ENCODE measurements at regions not wholly inside any gene's neighbourhood (a gene's known extent, or its start where the extent isn't known, plus 50 kb on each side); places are given as distances from the start of the nearest gene placed in this dataset.

DNA sequence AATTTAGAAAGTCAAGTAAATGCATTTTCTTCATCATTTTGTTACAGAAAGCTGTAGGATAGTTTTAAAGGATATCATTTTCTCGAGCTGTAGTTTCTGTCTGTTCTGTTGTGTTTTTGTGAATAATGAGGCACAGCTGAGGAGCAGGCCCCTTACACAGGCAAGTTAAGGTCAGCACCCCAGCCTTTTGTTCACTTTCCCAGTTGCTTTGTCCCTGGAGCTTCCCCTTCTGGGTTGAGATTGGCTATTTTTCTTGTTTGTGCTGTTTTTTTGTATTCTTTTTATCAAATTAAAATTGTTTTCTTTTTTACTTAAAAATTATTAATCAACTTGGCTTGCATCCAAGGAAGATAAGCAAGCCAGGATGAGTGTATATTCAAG, 213.8 kb upstream of the ACTBL2 start:
- TF ChIP-seq, protein P1, sequence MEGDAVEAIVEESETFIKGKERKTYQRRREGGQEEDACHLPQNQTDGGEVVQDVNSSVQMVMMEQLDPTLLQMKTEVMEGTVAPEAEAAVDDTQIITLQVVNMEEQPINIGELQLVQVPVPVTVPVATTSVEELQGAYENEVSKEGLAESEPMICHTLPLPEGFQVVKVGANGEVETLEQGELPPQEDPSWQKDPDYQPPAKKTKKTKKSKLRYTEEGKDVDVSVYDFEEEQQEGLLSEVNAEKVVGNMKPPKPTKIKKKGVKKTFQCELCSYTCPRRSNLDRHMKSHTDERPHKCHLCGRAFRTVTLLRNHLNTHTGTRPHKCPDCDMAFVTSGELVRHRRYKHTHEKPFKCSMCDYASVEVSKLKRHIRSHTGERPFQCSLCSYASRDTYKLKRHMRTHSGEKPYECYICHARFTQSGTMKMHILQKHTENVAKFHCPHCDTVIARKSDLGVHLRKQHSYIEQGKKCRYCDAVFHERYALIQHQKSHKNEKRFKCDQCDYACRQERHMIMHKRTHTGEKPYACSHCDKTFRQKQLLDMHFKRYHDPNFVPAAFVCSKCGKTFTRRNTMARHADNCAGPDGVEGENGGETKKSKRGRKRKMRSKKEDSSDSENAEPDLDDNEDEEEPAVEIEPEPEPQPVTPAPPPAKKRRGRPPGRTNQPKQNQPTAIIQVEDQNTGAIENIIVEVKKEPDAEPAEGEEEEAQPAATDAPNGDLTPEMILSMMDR (conservative IDR thresholded peaks at IDR 0.05 in 1 of 2, IDR thresholded peaks at IDR 0.05 in 1 of 2; ENCODE audit: extremely low read depth in 1 of 2, insufficient read depth in 1 of 2, low read depth in 1 of 2, low read length in 2 of 2), result no peak
- no peak for TF ChIP-seq EZH2 (IDR thresholded peaks at IDR 0.05; ENCODE audit: borderline replicate concordance, low read length)
